ENCODE measurements at regions not wholly inside any gene's neighbourhood (a gene's known extent, or its start where the extent isn't known, plus 50 kb on each side); places are given as distances from the start of the nearest gene placed in this dataset.

GRCh38 chr3:94965867-94966475 is 903.1 kb downstream of the NSUN3 start:
- no peak for FAIRE-seq

GRCh38 chr3:94967196-94967595 is 904.3 kb downstream of the NSUN3 start:
- Histone ChIP-seq H3K4me2 (ENCODE audit: low read length) (no peak overlapping the region), H4K20me1 (ENCODE audit: insufficient read depth, low read length) (no peaks in the 10 kb centered on the region), H2AFZ (ENCODE audit: low read depth, low read length) (no peak overlapping the region), H3K9ac (ENCODE audit: low read length) (no peak overlapping the region), H3K9me3 (ENCODE audit: insufficient read depth, low read depth, low read length) (no peaks in the 10 kb centered on the region), H3K27ac (ENCODE audit: low read depth, low read length) (no peak overlapping the region), H3K79me2 (ENCODE audit: insufficient read depth, low read length) (no peaks in the 10 kb centered on the region), H3K4me1 (ENCODE audit: insufficient read depth, low read length) (no peaks in the 10 kb centered on the region), H3K4me3 (ENCODE audit: insufficient read depth, low read depth, low read length) (no peak overlapping the region), H3K36me3 (ENCODE audit: insufficient read depth, low read length) (no peaks in the 10 kb centered on the region), H3K27me3 (ENCODE audit: insufficient read depth, low read length) (no peaks in the 10 kb centered on the region)
- H3K27ac Mint-ChIP-seq (ENCODE audit: unreplicated experiment): no peak overlapping the region
- TF ChIP-seq EZH2 (IDR thresholded peaks at IDR 0.05; ENCODE audit: insufficient read depth, low read length) (no peak), CTCF (IDR thresholded peaks at IDR 0.05; ENCODE audit: insufficient read depth, low read depth, low read length) (no peak)
- no peaks in the 10 kb centered on the region for H3K9me3 Mint-ChIP-seq (ENCODE audit: unreplicated experiment)
- H3K4me1 Mint-ChIP-seq (ENCODE audit: low read depth, unreplicated experiment): peaks cover 2% of the 10 kb centered on the region
- H3K27me3 Mint-ChIP-seq (ENCODE audit: low read depth, unreplicated experiment): no peaks in the 10 kb centered on the region
- DNase-seq (ENCODE audit: low read depth): no peak
- H3K4me3 Mint-ChIP-seq (ENCODE audit: unreplicated experiment): no peak overlapping the region
- H3K36me3 Mint-ChIP-seq (ENCODE audit: low read depth, unreplicated experiment): no peaks in the 10 kb centered on the region
- no peak for FAIRE-seq

More at GRCh38 chr3:94965867-94966475, 903.1 kb downstream of the NSUN3 start:
- H3K27ac ChIP-seq (ENCODE audit: low read depth, low read length): no peak overlapping the region
- no peak for DNase-seq (ENCODE audit: low read depth)
- TF ChIP-seq CTCF (IDR thresholded peaks at IDR 0.05; ENCODE audit: insufficient read depth, low read depth, low read length): no peak
- no peak for TF ChIP-seq EZH2 (IDR thresholded peaks at IDR 0.05; ENCODE audit: insufficient read depth, low read length)
- H3K4me1 Mint-ChIP-seq (ENCODE audit: low read depth, unreplicated experiment): peaks cover 2% of the 10 kb centered on the region
- H3K4me1 ChIP-seq (ENCODE audit: insufficient read depth, low read length): no peaks in the 10 kb centered on the region
- no peaks in the 10 kb centered on the region for H3K79me2 ChIP-seq (ENCODE audit: insufficient read depth, low read length)
- no peak overlapping the region for H3K4me3 Mint-ChIP-seq (ENCODE audit: unreplicated experiment)
- no peak overlapping the region for H2AFZ ChIP-seq (ENCODE audit: low read depth, low read length)
- no peak overlapping the region for H3K27ac Mint-ChIP-seq (ENCODE audit: unreplicated experiment)
- no peaks in the 10 kb centered on the region for H3K27me3 ChIP-seq (ENCODE audit: insufficient read depth, low read length)
- no peak overlapping the region for H3K9ac ChIP-seq (ENCODE audit: low read length)
- H3K4me2 ChIP-seq (ENCODE audit: low read length): no peak overlapping the region
- H3K36me3 ChIP-seq (ENCODE audit: insufficient read depth, low read length): no peaks in the 10 kb centered on the region
- no peaks in the 10 kb centered on the region for H3K9me3 Mint-ChIP-seq (ENCODE audit: unreplicated experiment)
- no peaks in the 10 kb centered on the region for H3K36me3 Mint-ChIP-seq (ENCODE audit: low read depth, unreplicated experiment)
- no peak overlapping the region for H3K4me3 ChIP-seq (ENCODE audit: insufficient read depth, low read depth, low read length)
- H3K9me3 ChIP-seq (ENCODE audit: insufficient read depth, low read depth, low read length): no peaks in the 10 kb centered on the region
- no peaks in the 10 kb centered on the region for H4K20me1 ChIP-seq (ENCODE audit: insufficient read depth, low read length)
- H3K27me3 Mint-ChIP-seq (ENCODE audit: low read depth, unreplicated experiment): no peaks in the 10 kb centered on the region

- no peak overlapping the region for H3K27ac Mint-ChIP-seq (ENCODE audit: unreplicated experiment)
- no peaks in the 10 kb centered on the region for H3K36me3 ChIP-seq (ENCODE audit: insufficient read depth, low read length)
- H3K9ac ChIP-seq (ENCODE audit: low read length): no peak overlapping the region
- TF ChIP-seq EZH2 (IDR thresholded peaks at IDR 0.05; ENCODE audit: insufficient read depth, low read length) (no peak), CTCF (IDR thresholded peaks at IDR 0.05; ENCODE audit: insufficient read depth, low read depth, low read length) (no peak)
- no peak overlapping the region for H3K27ac ChIP-seq (ENCODE audit: low read depth, low read length)
- H3K4me3 ChIP-seq (ENCODE audit: insufficient read depth, low read depth, low read length): no peak overlapping the region
- no peaks in the 10 kb centered on the region for H3K4me1 ChIP-seq (ENCODE audit: insufficient read depth, low read length)
- H3K4me2 ChIP-seq (ENCODE audit: low read length): no peak overlapping the region
- H3K36me3 Mint-ChIP-seq (ENCODE audit: low read depth, unreplicated experiment): no peaks in the 10 kb centered on the region
- H3K4me3 Mint-ChIP-seq (ENCODE audit: unreplicated experiment): no peak overlapping the region
- no peaks in the 10 kb centered on the region for H3K9me3 Mint-ChIP-seq (ENCODE audit: unreplicated experiment)
- DNase-seq (ENCODE audit: low read depth): no peak
- FAIRE-seq: no peak
- no peaks in the 10 kb centered on the region for H4K20me1 ChIP-seq (ENCODE audit: insufficient read depth, low read length)
- no peaks in the 10 kb centered on the region for H3K27me3 Mint-ChIP-seq (ENCODE audit: low read depth, unreplicated experiment)
- peaks cover 2% of the 10 kb centered on the region for H3K4me1 Mint-ChIP-seq (ENCODE audit: low read depth, unreplicated experiment)
- no peaks in the 10 kb centered on the region for H3K9me3 ChIP-seq (ENCODE audit: insufficient read depth, low read depth, low read length)
- H2AFZ ChIP-seq (ENCODE audit: low read depth, low read length): no peak overlapping the region
- no peaks in the 10 kb centered on the region for H3K79me2 ChIP-seq (ENCODE audit: insufficient read depth, low read length)
- H3K27me3 ChIP-seq (ENCODE audit: insufficient read depth, low read length): no peaks in the 10 kb centered on the region
These were observed 905.7 kb downstream of the NSUN3 start for GRCh38 chr3:94968519-94968918.

Data from astrocyte (in vitro differentiated cells and primary cell).